Fibroblast of lung (primary cell): ENCODE measurements at regions not wholly inside any gene's neighbourhood (a gene's known extent, or its start where the extent isn't known, plus 50 kb on each side); places are given as distances from the start of the nearest gene placed in this dataset.
A peak's percentile ranks its signal among the peaks of the same experiment; 100 is the strongest.

ENCODE experiments used
- DNase-seq, 2 donors: peaks; one replicate each; pipeline versions ENCODE4 v3.0.0 to v3.0.0-alpha.2; 2010; ENCODE audit warnings: low read depth in 2 of 2
- H2AFZ ChIP-seq: 2 replicates; pipeline ENCODE4 v1.5.1; 2012; ENCODE audit warnings: low read length, control low read depth, inconsistent platforms
- H3K27ac ChIP-seq: 2 replicates; pipeline ENCODE4 v1.5.1; 2011; ENCODE audit warnings: low read length, control low read depth; ENCODE audit not compliant: insufficient read depth
- H3K27me3 ChIP-seq: 2 replicates; pipeline ENCODE4 v1.5.1; 2011; ENCODE audit warnings: mild to moderate bottlenecking, low read length; ENCODE audit not compliant: control insufficient read depth, insufficient read depth
- H3K36me3 ChIP-seq: 2 replicates; pipeline ENCODE4 v1.5.1; 2011; ENCODE audit warnings: low read length; ENCODE audit not compliant: control insufficient read depth, insufficient read depth
- H3K4me1 ChIP-seq: 2 replicates; pipeline ENCODE4 v1.5.1; 2011; ENCODE audit warnings: low read length; ENCODE audit not compliant: control insufficient read depth, insufficient read depth; ENCODE audit errors: extremely low read depth
- H3K4me2 ChIP-seq: 2 replicates; pipeline ENCODE4 v1.5.1; 2011; ENCODE audit warnings: low read length, control low read depth; ENCODE audit not compliant: insufficient read depth; ENCODE audit errors: extremely low read depth
- H3K4me3 ChIP-seq, 4 experiments: fragments of 200-600 bp in 1 of 4; sonication (generic) in 1 of 4; replicated peaks in 1 of 4; 2 replicates each; pipeline ENCODE4 v1.5.1; 2011 to 2016; ENCODE audit warnings: low read length in 4 of 4, low read depth in 3 of 4, mild to moderate bottlenecking in 3 of 4, control low read depth in 2 of 4, inconsistent platforms in 1 of 4, mixed read lengths in 1 of 4; ENCODE audit not compliant: insufficient read depth in 1 of 4; ENCODE audit errors: control extremely low read depth in 1 of 4
- H3K79me2 ChIP-seq: 2 replicates; pipeline ENCODE4 v1.5.1; 2012; ENCODE audit warnings: mild to moderate bottlenecking, low read length, inconsistent platforms; ENCODE audit not compliant: control insufficient read depth, insufficient read depth
- H3K9ac ChIP-seq: 2 replicates; pipeline ENCODE4 v1.5.1; 2011; ENCODE audit warnings: mild to moderate bottlenecking, low read length, control low read depth; ENCODE audit not compliant: insufficient read depth
- H3K9me3 ChIP-seq: 2 replicates; pipeline ENCODE4 v1.5.1; 2012; ENCODE audit warnings: low read depth, low read length; ENCODE audit not compliant: control insufficient read depth, insufficient read depth
- H4K20me1 ChIP-seq: 2 replicates; pipeline ENCODE4 v1.5.1; 2011; ENCODE audit warnings: low read length; ENCODE audit not compliant: control insufficient read depth, insufficient read depth; ENCODE audit errors: extremely low read depth
- CTCF ChIP-seq, 2 donors: IDR thresholded peaks in 1 of 2; conservative IDR thresholded peaks in 1 of 2; 1 replicate in 1 of 2; 2 replicates in 1 of 2; pipeline ENCODE4 v1.5.1; 2011 to 2012; ENCODE audit warnings: low read length in 2 of 2, control low read depth in 1 of 2, inconsistent platforms in 1 of 2, low read depth in 1 of 2, mild to moderate bottlenecking in 1 of 2
- EZH2 ChIP-seq: IDR thresholded peaks from 2 replicates; pipeline ENCODE4 v1.5.1; 2012; ENCODE audit warnings: low read length, control low read depth, mild to moderate bottlenecking; ENCODE audit errors: missing control alignments

GRCh38 chr4:177236886-177237285 is 72.8 kb upstream of the NEIL3 start:
- H3K4me2 ChIP-seq, result no peak overlapping the region
- H4K20me1 ChIP-seq, result no peaks in the 10 kb centered on the region
- H3K4me1 ChIP-seq, result peaks cover 2% of the 10 kb centered on the region
- H2AFZ ChIP-seq, result no peak overlapping the region
- no peak overlapping the region for H3K27ac ChIP-seq
- H3K9ac ChIP-seq, result no peak overlapping the region
- DNase-seq, result no peak
- H3K27me3 ChIP-seq, result no peaks in the 10 kb centered on the region
- no peak overlapping the region for H3K4me3 ChIP-seq
- H3K79me2 ChIP-seq, result no peaks in the 10 kb centered on the region
- peaks cover 2% of the 10 kb centered on the region for H3K36me3 ChIP-seq
- TF ChIP-seq EZH2 (no peak), CTCF (conservative IDR thresholded peaks at IDR 0.05 in 1 of 2, IDR thresholded peaks at IDR 0.05 in 1 of 2; ENCODE audit: low read depth in 1 of 2, low read length in 2 of 2) (no peak)
- no peaks in the 10 kb centered on the region for H3K9me3 ChIP-seq

GRCh38 chr4:177237291-177237690 is 72.4 kb upstream of the NEIL3 start:
- TF ChIP-seq EZH2, result no peak
- no peak for TF ChIP-seq CTCF (conservative IDR thresholded peaks at IDR 0.05 in 1 of 2, IDR thresholded peaks at IDR 0.05 in 1 of 2; ENCODE audit: low read depth in 1 of 2, low read length in 2 of 2)
- H2AFZ ChIP-seq, result no peak overlapping the region
- H3K4me1 ChIP-seq, result peaks cover 2% of the 10 kb centered on the region
- H3K9ac ChIP-seq, result no peak overlapping the region
- no peaks in the 10 kb centered on the region for H3K9me3 ChIP-seq
- DNase-seq, result no peak
- no peak overlapping the region for H3K4me3 ChIP-seq
- H4K20me1 ChIP-seq, result no peaks in the 10 kb centered on the region
- H3K36me3 ChIP-seq, result peaks cover 2% of the 10 kb centered on the region
- no peaks in the 10 kb centered on the region for H3K79me2 ChIP-seq
- no peaks in the 10 kb centered on the region for H3K27me3 ChIP-seq
- no peak overlapping the region for H3K4me2 ChIP-seq
- H3K27ac ChIP-seq, result no peak overlapping the region

- H3K27ac ChIP-seq, result no peak overlapping the region
- H2AFZ ChIP-seq, result no peak overlapping the region
Measured at GRCh38 chr4:177239477-177239876, 70.2 kb upstream of the NEIL3 start.

More at GRCh38 chr4:177239477-177239876, 70.2 kb upstream of the NEIL3 start:
- Histone ChIP-seq H3K36me3 (peaks cover 2% of the 10 kb centered on the region), H3K9me3 (no peaks in the 10 kb centered on the region), H3K4me1 (peaks cover 2% of the 10 kb centered on the region), H4K20me1 (no peaks in the 10 kb centered on the region), H3K79me2 (no peaks in the 10 kb centered on the region), H3K4me3 (no peak overlapping the region), H3K4me2 (no peak overlapping the region), H3K27me3 (no peaks in the 10 kb centered on the region), H3K9ac (no peak overlapping the region)
- DNase-seq, result peak; percentile 26 to 41
- TF ChIP-seq EZH2 (no peak), CTCF (conservative IDR thresholded peaks at IDR 0.05 in 1 of 2, IDR thresholded peaks at IDR 0.05 in 1 of 2; ENCODE audit: low read depth in 1 of 2, low read length in 2 of 2) (no peak)
